ENCODE measurements at regions not wholly inside any gene's neighbourhood (a gene's known extent, or its start where the extent isn't known, plus 50 kb on each side); places are given as distances from the start of the nearest gene placed in this dataset.

- TF ChIP-seq CTCF (IDR thresholded peaks at IDR 0.05; ENCODE audit: low read depth, low read length): no peak
- DNase-seq (ENCODE audit: low read depth in 2 of 2): no peak
- H3K4me3 ChIP-seq (replicated peaks in 1 of 2; ENCODE audit: low read depth in 2 of 2, low read length in 2 of 2): no peak overlapping the region
Observed at GRCh38 chr4:115315182-115315581, 201.8 kb upstream of the NDST4 start.

GRCh38 chr4:115310641-115311040 lies 197.2 kb upstream of the NDST4 start:
- no peak for TF ChIP-seq CTCF (IDR thresholded peaks at IDR 0.05; ENCODE audit: low read depth, low read length)
- no peak for DNase-seq (ENCODE audit: low read depth in 2 of 2)
- no peak overlapping the region for H3K4me3 ChIP-seq (replicated peaks in 1 of 2; ENCODE audit: low read depth in 2 of 2, low read length in 2 of 2)

- DNase-seq (ENCODE audit: low read depth in 2 of 2): no peak
- no peak for TF ChIP-seq CTCF (IDR thresholded peaks at IDR 0.05; ENCODE audit: low read depth, low read length)
- H3K4me3 ChIP-seq (replicated peaks in 1 of 2; ENCODE audit: low read depth in 2 of 2, low read length in 2 of 2): no peak overlapping the region
Observed at GRCh38 chr4:115294717-115295116, 181.3 kb upstream of the NDST4 start.

GRCh38 chr4:115293093-115293462 lies 179.7 kb upstream of the NDST4 start:
- no peak for TF ChIP-seq CTCF (IDR thresholded peaks at IDR 0.05; ENCODE audit: low read depth, low read length)
- no peak overlapping the region for H3K4me3 ChIP-seq (replicated peaks in 1 of 2; ENCODE audit: low read depth in 2 of 2, low read length in 2 of 2)
- DNase-seq (ENCODE audit: low read depth in 2 of 2): no peak

- no peak overlapping the region for H3K4me3 ChIP-seq (replicated peaks in 1 of 2; ENCODE audit: low read depth in 2 of 2, low read length in 2 of 2)
- DNase-seq (ENCODE audit: low read depth in 2 of 2): no peak
- TF ChIP-seq CTCF (IDR thresholded peaks at IDR 0.05; ENCODE audit: low read depth, low read length): no peak
Observed at GRCh38 chr4:115292320-115293092, 179.1 kb upstream of the NDST4 start.

- DNase-seq (ENCODE audit: low read depth in 2 of 2): no peak
- no peak for TF ChIP-seq CTCF (IDR thresholded peaks at IDR 0.05; ENCODE audit: low read depth, low read length)
Observed at GRCh38 chr4:115287426-115287825, 174.0 kb upstream of the NDST4 start.

GRCh38 chr4:115279330-115279729 lies 165.9 kb upstream of the NDST4 start:
- H3K4me3 ChIP-seq (replicated peaks in 1 of 2; ENCODE audit: low read depth in 2 of 2, low read length in 2 of 2): no peak overlapping the region
- no peak for TF ChIP-seq CTCF (IDR thresholded peaks at IDR 0.05; ENCODE audit: low read depth, low read length)
- no peak for DNase-seq (ENCODE audit: low read depth in 2 of 2)

More at GRCh38 chr4:115287426-115287825, 174.0 kb upstream of the NDST4 start:
- H3K4me3 ChIP-seq (replicated peaks in 1 of 2; ENCODE audit: low read depth in 2 of 2, low read length in 2 of 2): no peak overlapping the region
